ENCODE measurements at regions not wholly inside any gene's neighbourhood (a gene's known extent, or its start where the extent isn't known, plus 50 kb on each side); places are given as distances from the start of the nearest gene placed in this dataset.

DNA sequence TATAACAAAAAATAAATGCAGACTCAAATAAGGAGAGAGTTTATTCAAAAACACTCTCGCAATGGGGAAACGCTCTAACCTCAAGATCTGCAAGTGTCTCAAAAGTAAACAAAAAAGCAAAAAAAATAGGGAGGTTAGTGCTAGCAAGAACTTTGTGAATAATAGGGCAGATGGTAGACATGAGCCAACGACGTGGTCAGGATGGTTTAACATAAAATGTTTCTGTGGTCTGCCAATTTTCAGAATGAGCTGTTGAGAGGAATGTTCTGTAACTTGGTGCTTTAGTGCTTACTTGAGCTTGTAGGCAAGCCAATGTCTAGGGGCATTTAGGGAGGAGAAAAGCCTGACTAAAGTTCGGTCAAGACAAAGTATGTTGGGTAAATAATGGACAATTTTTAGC, 1813.9 kb upstream of the CDH6 start:
- TF ChIP-seq POLR2AphosphoS5 (IDR thresholded peaks at IDR 0.05; ENCODE audit: insufficient read depth in 1 of 2, low read depth in 1 of 2), result no peak
- TF ChIP-seq, protein P1, sequence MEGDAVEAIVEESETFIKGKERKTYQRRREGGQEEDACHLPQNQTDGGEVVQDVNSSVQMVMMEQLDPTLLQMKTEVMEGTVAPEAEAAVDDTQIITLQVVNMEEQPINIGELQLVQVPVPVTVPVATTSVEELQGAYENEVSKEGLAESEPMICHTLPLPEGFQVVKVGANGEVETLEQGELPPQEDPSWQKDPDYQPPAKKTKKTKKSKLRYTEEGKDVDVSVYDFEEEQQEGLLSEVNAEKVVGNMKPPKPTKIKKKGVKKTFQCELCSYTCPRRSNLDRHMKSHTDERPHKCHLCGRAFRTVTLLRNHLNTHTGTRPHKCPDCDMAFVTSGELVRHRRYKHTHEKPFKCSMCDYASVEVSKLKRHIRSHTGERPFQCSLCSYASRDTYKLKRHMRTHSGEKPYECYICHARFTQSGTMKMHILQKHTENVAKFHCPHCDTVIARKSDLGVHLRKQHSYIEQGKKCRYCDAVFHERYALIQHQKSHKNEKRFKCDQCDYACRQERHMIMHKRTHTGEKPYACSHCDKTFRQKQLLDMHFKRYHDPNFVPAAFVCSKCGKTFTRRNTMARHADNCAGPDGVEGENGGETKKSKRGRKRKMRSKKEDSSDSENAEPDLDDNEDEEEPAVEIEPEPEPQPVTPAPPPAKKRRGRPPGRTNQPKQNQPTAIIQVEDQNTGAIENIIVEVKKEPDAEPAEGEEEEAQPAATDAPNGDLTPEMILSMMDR (IDR thresholded peaks at IDR 0.05), result no peak
- TF ChIP-seq POLR2A (IDR thresholded peaks at IDR 0.05), result no peak
- no peak overlapping the region for H3K4me3 ChIP-seq
- DNase-seq (ENCODE audit: extremely low spot score in 2 of 2), result no peak
- no peaks in the 10 kb centered on the region for H3K4me1 ChIP-seq
- no peak overlapping the region for H3K27ac ChIP-seq
- no peaks in the 10 kb centered on the region for H3K36me3 ChIP-seq
- no peaks in the 10 kb centered on the region for H3K27me3 ChIP-seq
- no peaks in the 10 kb centered on the region for H3K9me3 ChIP-seq
- intact Hi-C loops (cut with DNase I), result no loop called here

DNA sequence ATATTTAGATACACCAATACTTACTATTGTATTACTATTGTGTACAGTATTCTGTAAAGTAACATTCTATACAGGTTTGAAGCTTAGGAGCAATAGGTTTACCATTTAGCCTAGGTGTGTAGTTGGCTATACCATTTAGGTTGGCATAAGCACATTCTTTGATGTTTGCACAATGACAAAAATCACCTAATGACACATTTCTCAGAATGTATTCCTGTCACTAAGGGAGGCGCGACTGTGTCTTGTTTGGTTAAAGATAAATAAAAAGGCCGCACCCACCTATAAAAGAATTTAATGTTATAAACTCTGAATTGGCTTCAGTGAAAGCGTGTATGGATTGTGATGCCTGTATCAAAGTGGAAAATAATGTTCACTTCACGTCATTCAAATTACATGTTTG, 1815.4 kb upstream of the CDH6 start:
- intact Hi-C loops (cut with DNase I), result no loop called here
- TF ChIP-seq POLR2A (IDR thresholded peaks at IDR 0.05) (no peak), POLR2AphosphoS5 (IDR thresholded peaks at IDR 0.05; ENCODE audit: insufficient read depth in 1 of 2, low read depth in 1 of 2) (no peak)
- TF ChIP-seq, protein P1 (IDR thresholded peaks at IDR 0.05), result no peak
- Histone ChIP-seq H3K36me3 (no peaks in the 10 kb centered on the region), H3K4me3 (no peak overlapping the region), H3K9me3 (no peaks in the 10 kb centered on the region), H3K27ac (no peak overlapping the region), H3K4me1 (no peaks in the 10 kb centered on the region), H3K27me3 (no peaks in the 10 kb centered on the region)
- DNase-seq (ENCODE audit: extremely low spot score in 2 of 2), result no peak

- Histone ChIP-seq H3K27ac (no peak overlapping the region), H3K27me3 (no peaks in the 10 kb centered on the region), H3K9me3 (no peaks in the 10 kb centered on the region), H3K4me1 (no peaks in the 10 kb centered on the region), H3K36me3 (no peaks in the 10 kb centered on the region), H3K4me3 (no peak overlapping the region)
- TF ChIP-seq POLR2AphosphoS5 (IDR thresholded peaks at IDR 0.05; ENCODE audit: insufficient read depth in 1 of 2, low read depth in 1 of 2) (no peak), POLR2A (IDR thresholded peaks at IDR 0.05) (no peak)
- TF ChIP-seq, protein P1 (IDR thresholded peaks at IDR 0.05), result no peak
- intact Hi-C loops (cut with DNase I), result no loop called here
- no peak for DNase-seq (ENCODE audit: extremely low spot score in 2 of 2)
Observed at GRCh38 chr5:29370248-29370647, 1823.2 kb upstream of the CDH6 start.

DNA sequence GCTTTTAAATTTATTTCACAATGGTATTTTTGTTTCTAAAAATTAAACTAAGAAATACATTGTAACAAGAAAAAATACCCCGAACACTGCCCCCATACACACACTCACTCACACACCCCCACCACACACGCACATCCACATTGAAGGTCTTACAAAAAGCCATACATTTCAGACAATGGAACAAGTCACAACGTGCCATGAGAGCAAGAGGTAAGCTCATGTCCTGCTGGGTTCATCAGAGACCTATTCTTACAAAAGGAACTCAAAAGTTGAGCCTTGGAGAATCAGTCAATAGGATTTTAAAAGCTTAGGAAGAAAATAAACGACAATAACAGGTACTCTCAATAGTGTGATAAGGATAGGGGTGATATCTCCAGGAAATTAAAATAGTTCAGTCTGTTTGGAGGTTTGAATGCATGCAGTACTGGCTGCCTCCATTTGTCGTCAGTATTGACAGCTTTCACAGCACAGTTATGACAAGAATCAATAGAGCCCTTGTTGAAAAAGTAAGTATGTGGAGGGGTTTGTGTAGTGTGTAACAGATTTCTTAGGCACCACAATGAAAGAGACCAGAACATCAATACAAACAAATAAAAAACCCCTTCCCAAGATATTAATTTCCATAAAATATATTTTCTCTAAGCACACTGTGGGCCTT, 1826.2 kb upstream of the CDH6 start:
- H3K9me3 ChIP-seq, result no peaks in the 10 kb centered on the region
- intact Hi-C loops (cut with DNase I), result no loop called here
- H3K4me1 ChIP-seq, result no peaks in the 10 kb centered on the region
- no peaks in the 10 kb centered on the region for H3K36me3 ChIP-seq
- no peak overlapping the region for H3K27ac ChIP-seq
- H3K4me3 ChIP-seq, result no peak overlapping the region
- TF ChIP-seq POLR2AphosphoS5 (IDR thresholded peaks at IDR 0.05; ENCODE audit: insufficient read depth in 1 of 2, low read depth in 1 of 2), result no peak
- TF ChIP-seq, protein P1 (IDR thresholded peaks at IDR 0.05), result no peak
- TF ChIP-seq POLR2A (IDR thresholded peaks at IDR 0.05), result no peak
- no peaks in the 10 kb centered on the region for H3K27me3 ChIP-seq
- no peak for DNase-seq (ENCODE audit: extremely low spot score in 2 of 2)

GRCh38 chr5:29351170-29351569, 1842.3 kb upstream of the CDH6 start:
- TF ChIP-seq POLR2AphosphoS5 (IDR thresholded peaks at IDR 0.05; ENCODE audit: insufficient read depth in 1 of 2, low read depth in 1 of 2), result no peak
- TF ChIP-seq, protein P1 (IDR thresholded peaks at IDR 0.05), result no peak
- TF ChIP-seq POLR2A (IDR thresholded peaks at IDR 0.05), result no peak
- Histone ChIP-seq H3K36me3 (no peaks in the 10 kb centered on the region), H3K4me1 (no peaks in the 10 kb centered on the region), H3K27ac (no peak overlapping the region), H3K4me3 (no peak overlapping the region), H3K27me3 (no peaks in the 10 kb centered on the region), H3K9me3 (peaks cover 3% of the 10 kb centered on the region)
- intact Hi-C loops (cut with DNase I), result no loop called here
- no peak for DNase-seq (ENCODE audit: extremely low spot score in 2 of 2)
